ENCODE measurements at regions not wholly inside any gene's neighbourhood (a gene's known extent, or its start where the extent isn't known, plus 50 kb on each side); places are given as distances from the start of the nearest gene placed in this dataset.

GRCh38 chr1:70518106-70518505, 107.0 kb downstream of the CTH start:
- no peak for DNase-seq
- in situ Hi-C loops (cut with HindIII; ENCODE audit: low pct_ligation_motif_present, low sequenced_read_pairs) = no loop called here
- TF ChIP-seq, protein P1, sequence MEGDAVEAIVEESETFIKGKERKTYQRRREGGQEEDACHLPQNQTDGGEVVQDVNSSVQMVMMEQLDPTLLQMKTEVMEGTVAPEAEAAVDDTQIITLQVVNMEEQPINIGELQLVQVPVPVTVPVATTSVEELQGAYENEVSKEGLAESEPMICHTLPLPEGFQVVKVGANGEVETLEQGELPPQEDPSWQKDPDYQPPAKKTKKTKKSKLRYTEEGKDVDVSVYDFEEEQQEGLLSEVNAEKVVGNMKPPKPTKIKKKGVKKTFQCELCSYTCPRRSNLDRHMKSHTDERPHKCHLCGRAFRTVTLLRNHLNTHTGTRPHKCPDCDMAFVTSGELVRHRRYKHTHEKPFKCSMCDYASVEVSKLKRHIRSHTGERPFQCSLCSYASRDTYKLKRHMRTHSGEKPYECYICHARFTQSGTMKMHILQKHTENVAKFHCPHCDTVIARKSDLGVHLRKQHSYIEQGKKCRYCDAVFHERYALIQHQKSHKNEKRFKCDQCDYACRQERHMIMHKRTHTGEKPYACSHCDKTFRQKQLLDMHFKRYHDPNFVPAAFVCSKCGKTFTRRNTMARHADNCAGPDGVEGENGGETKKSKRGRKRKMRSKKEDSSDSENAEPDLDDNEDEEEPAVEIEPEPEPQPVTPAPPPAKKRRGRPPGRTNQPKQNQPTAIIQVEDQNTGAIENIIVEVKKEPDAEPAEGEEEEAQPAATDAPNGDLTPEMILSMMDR (IDR thresholded peaks at IDR 0.05; ENCODE audit: low read depth, low read length, missing control alignments) = no peak

DNA sequence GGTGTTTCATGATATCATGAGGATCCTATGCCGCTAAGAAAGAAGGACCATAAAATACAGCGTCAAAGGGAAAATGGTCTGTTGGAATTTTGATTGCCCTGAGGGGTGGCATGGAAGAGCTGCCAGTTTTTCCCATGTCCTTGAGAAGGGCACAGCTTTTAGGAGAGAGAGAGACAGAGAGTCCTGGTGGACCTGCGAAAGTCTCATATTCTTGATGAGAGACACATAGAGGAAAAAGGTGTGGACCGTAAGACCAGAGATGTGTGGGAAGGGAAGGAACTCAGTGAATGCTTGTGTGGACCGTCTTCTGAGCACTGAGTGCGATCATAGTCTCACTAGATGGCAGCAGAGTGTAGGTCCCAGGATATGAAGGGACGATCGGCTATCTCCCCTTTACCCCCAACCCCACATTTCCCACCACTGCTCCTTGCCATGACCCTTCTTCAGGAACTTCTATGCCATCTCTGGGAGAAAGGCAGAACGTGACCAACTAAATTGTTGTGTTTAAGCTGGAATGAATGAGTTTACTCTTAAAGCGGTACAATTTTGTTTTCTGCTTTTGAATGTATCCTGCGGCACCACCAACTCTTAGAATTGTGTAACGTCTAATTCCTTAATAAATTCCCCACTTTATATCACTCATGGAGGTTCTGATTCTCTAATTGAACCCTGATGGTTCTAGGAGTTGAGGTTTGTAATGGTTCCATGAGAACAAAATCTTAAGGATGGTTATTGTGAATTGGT, 117.7 kb downstream of the CTH start:
- in situ Hi-C loops (cut with HindIII; ENCODE audit: low pct_ligation_motif_present, low sequenced_read_pairs) = no loop called here
- Histone ChIP-seq H3K27me3 (replicated peaks) (no peaks in the 10 kb centered on the region), H3K36me3 (replicated peaks) (no peaks in the 10 kb centered on the region), H3K4me3 (ENCODE audit: low read depth, low read length) (no peak overlapping the region), H3K27ac (no peak overlapping the region)
- DNase-seq = peak; percentile 37
- TF ChIP-seq, protein P1 (IDR thresholded peaks at IDR 0.05; ENCODE audit: low read depth, low read length, missing control alignments) = peak; percentile 85

More at GRCh38 chr1:70518106-70518505, 107.0 kb downstream of the CTH start:
- Histone ChIP-seq H3K4me3 (ENCODE audit: low read depth, low read length) (no peak overlapping the region), H3K27me3 (replicated peaks) (no peaks in the 10 kb centered on the region), H3K36me3 (replicated peaks) (no peaks in the 10 kb centered on the region), H3K27ac (no peak overlapping the region)

GRCh38 chr1:70536708-70537366, 125.8 kb downstream of the CTH start:
- Histone ChIP-seq H3K36me3 (replicated peaks) (no peaks in the 10 kb centered on the region), H3K27me3 (replicated peaks) (no peaks in the 10 kb centered on the region), H3K4me3 (ENCODE audit: low read depth, low read length) (no peak overlapping the region), H3K27ac (no peak overlapping the region)
- in situ Hi-C loops (cut with HindIII; ENCODE audit: low pct_ligation_motif_present, low sequenced_read_pairs) = no loop called here
- no peak for DNase-seq
- TF ChIP-seq, protein P1 (IDR thresholded peaks at IDR 0.05; ENCODE audit: low read depth, low read length, missing control alignments) = no peak

DNA sequence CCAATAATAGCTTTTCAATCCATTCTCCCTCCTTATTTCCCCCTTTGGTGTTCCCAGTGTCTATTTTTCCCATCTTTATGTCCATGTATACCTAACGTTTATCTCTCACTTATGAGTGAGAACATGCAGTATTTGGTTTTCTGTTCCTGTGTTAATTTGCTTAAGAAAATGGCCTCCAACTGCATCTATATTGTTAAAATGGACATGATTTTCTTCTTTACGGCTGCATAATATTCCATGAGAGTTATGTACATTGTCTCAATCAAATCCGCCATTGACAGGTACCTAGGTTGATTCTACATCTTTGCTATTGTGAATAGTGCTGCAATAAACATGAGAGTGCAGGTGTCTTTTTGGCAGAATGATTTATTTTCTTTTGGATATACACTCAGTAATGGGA, 126.7 kb downstream of the CTH start:
- TF ChIP-seq, protein P1 (IDR thresholded peaks at IDR 0.05; ENCODE audit: low read depth, low read length, missing control alignments) = no peak

DNA sequence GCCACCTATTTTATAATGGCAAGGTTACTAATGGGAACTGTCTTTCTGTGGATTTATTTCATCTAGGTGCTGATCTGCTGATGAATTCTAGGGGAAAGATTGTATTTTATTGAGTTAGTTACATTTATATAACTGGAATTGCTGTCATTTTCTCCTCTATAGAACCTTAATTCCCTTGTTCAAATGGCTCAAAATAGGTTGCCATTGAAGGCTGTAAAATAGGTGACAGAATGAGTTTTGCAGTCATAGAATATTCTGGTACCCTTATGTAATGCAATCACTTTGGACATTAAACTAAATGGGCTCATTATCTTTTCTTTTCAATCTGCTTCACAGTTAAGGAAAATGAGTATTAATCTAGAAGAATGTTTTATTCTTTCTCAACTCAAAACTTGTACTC, 131.0 kb downstream of the CTH start:
- Histone ChIP-seq H3K4me3 (ENCODE audit: low read depth, low read length) (no peak overlapping the region), H3K27ac (no peak overlapping the region), H3K27me3 (replicated peaks) (no peaks in the 10 kb centered on the region), H3K36me3 (replicated peaks) (no peaks in the 10 kb centered on the region)
- TF ChIP-seq, protein P1 (IDR thresholded peaks at IDR 0.05; ENCODE audit: low read depth, low read length, missing control alignments) = no peak
- in situ Hi-C loops (cut with HindIII; ENCODE audit: low pct_ligation_motif_present, low sequenced_read_pairs) = no loop called here
- no peak for DNase-seq

More for the DNA sequence above, 126.7 kb downstream of the CTH start:
- H3K27me3 ChIP-seq (replicated peaks) = no peaks in the 10 kb centered on the region
- in situ Hi-C loops (cut with HindIII; ENCODE audit: low pct_ligation_motif_present, low sequenced_read_pairs) = no loop called here
- H3K36me3 ChIP-seq (replicated peaks) = no peaks in the 10 kb centered on the region
- DNase-seq = no peak
- no peak overlapping the region for H3K4me3 ChIP-seq (ENCODE audit: low read depth, low read length)
- H3K27ac ChIP-seq = no peak overlapping the region
